HG03442 (cell line): ENCODE measurements at regions not wholly inside any gene's neighbourhood (a gene's known extent, or its start where the extent isn't known, plus 50 kb on each side); places are given as distances from the start of the nearest gene placed in this dataset.

ENCODE experiments used
- ATAC-seq: cut with Tn5 transposase; IDR thresholded peaks from one replicate; pipeline ENCODE4 v1.9.1; 2021; ENCODE audit warnings: mild to moderate bottlenecking, moderate library complexity; ENCODE audit not compliant: unreplicated experiment

DNA sequence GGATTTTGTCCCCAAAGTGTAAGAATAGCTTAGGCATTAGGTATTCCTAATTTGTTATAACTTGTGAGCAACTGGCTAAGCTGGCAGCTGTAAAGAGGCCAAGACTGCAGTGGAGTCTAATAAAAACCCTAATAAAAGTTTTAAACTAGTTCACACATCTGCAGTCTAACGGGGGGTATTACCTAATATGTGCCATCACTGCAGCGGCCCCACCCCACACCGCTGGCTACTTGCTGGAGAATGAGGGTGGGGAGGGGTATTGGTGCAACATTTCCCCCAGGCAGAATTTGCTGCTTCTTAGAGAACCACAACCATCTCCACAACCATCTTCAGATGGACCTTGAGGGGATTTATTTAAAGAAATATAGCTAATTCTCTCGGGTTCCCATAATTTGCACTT is 135.0 kb downstream of the ZC3H11B start:
- ATAC-seq, result no peak

DNA sequence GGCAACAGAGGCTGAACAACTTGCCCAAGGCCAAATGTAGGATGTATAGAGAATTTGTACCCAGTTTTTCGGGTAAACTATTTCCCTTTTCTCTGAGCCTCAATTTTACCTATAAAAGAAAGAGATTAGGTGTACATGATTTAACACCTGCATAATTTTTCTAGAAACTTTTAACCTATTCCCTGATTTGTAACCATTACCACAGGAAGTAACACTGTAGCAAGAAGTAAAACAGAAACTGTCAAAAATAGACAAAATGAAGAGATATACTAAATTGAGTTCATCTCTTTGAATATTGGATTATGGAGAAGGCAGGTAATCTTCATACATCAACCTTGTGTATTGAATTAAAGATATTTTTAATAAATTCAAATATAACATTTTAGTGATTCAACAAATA is 136.2 kb downstream of the ZC3H11B start:
- peak; percentile 29 for ATAC-seq

DNA sequence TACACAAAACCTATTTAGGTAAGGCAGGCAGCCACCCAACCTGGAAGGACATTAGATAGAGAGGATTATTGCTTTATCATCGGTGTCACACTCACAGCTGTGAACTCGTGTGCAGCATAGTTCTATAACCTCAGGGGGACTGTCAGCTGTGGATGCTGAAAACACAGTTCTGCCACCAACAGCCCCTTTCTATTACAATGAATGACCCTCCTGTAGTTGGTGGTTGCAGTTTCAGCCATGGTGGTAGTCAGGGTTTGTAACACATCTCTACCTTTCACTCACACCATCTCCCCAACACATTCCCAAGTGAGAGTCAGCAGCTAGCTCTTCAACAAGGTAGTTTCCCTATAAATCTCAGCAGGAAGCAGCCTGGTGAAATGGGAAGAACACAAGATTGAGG is 136.8 kb downstream of the ZC3H11B start:
- ATAC-seq, result peak; percentile 88

DNA sequence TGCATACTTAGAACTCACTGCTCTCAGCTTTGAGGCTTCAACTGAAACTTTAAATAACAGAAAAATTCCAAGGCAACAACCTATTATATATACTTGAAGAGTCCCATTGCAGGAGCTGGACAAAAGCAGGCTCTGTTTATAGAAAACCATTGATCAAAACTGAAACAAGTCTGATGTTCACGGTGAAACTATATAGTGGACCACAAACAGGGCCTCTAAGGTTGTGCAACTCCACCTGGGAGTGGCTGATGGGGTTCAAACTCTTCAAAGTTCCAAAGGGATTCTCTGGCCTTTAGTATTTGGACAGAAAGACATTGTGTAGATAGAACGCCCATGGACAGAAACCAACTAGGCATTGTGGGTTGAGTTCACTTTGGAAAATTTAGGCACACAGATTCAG is 140.3 kb downstream of the ZC3H11B start:
- ATAC-seq, result no peak

DNA sequence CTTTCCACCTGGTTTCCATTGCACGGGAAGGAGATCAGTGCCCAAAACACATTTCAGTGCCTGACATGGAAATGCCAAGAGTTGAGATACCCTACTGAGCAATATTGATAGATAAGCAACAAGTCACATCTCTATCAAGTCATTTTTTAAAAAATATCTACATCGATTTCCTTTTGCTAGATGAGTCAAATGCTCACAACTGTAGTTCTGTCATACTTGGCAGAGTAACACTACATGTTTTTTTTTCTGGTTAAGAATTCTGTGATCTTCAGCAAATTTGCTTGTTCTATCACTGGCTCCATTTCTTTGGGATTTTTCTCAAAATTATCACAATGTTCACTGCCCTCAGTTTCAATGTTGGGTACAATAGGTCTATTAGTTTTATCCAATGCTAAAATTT is 145.4 kb downstream of the ZC3H11B start:
- ATAC-seq, result no peak

- ATAC-seq, result no peak
These were observed 146.1 kb downstream of the ZC3H11B start for GRCh38 chr1:219466766-219467165.

DNA sequence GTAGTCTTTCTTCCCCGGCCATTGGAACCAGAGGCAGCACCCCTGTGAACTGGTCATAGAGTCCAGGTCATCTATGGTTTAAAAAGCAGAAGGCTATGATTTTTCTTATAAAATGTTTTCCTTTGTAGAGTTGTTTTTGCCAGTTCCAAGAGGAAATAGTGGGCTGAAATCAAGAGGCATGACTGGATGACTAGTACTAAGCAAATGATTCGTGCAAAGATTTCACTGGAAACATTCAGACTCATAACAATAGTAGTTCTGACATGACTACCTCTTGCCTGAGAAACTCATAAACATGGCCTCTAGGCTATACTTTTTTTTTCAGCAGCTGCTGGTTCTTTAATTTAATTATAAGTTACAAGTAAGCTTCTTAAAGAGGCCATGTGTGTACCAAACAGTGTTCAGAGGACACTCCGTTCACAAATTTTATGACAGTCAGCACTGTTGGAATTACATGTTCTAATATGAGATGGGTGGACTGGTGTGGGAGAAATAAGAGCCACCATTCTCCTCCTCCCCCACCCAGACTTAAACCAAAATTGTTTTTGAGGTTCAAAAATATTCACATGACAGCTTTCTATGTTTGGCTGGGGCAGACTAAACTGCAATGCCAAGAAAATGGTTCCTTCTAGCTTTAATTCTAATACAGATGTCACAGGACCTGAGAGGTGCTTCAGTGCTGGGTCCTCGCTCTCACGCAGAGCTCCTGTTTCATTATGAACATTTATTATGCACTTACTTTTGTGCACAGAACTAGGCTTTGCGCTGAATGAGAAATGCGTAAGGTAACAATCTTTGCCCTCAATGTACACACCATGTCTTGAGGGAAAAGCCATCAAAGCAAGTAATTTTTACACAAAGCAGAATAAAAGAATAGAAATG is 147.5 kb downstream of the ZC3H11B start:
- peak; percentile 61 for ATAC-seq

DNA sequence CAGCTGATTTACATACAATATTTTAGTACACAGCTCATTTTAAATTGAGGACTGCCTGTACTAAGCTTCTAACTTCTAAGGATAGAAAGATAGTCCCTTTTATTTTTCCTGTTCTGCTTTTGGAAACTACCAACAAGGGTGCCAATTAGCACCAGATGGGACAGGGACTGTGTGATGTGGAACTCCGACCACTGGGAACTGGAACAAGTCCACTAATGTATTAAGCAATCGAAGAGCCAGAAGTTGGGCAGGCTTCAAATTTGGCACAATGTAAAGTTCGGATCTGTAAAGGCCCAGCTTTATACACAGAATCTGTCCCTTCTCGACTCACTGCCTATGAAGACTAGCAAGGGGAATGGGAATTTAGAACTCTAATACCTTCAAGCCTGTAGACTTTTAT is 149.3 kb downstream of the ZC3H11B start:
- no peak for ATAC-seq

DNA sequence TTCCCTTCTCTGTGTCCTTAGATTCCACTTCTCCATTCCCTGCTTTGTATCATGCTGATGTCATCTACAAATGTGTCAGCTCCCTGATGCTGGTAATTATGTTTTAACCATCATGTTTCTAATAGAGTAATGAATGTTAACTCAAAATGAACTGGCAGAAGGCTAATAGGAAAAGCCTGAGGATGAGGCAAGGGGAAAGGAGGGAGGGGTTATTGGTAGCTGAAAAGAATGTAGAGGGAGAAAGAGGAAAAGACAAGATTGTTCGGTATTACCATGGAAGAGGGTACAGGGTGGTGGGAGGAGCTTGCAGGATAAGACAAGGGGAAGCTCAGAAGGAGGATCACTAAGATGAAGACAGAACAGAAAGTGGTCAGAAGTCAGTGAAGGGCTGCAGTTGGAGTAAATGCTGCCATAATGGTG is 150.9 kb downstream of the ZC3H11B start:
- no peak for ATAC-seq

DNA sequence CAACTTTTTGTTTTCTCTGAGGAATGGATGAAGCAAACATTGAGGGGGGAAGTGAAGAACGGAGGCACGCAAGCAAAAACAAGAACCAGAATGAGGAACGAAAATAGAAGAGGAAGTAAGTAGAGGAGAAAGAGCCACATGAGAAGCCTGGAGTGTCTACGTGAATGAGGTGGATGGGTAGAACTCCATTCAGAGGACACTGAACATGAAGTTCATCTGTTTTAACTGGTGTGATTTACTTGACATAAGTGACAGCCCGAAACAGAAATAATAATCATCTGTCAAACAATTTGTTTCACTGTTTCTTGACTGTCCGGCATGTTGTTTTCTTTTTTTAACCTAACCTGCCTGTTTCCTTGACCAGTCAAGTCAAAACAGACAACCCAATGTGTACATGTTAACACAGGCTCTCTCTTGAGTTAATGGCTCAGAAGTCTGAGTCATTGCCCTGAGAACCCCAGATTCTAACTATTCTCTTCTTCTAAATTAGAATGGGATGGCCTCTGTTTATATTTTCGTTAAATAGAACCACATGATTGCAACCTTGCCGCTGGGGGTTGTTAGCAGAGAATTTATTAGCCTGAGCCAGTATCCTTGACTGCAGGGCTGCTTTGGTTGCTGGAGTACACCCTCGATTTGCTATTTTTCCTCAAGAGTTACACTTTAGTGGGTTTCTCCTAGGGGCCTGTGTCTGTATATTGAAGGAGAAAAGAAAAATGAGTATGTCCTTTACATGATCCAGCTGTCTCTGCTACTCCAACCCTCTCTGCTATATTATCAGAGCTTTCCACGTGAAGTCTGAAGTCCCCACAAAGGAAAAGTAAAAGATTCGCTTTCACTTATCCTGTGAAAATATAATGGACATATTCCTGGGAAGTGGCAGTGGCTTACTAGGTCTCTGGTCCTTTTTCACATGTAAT is 151.7 kb downstream of the ZC3H11B start:
- peak; percentile 61 for ATAC-seq

DNA sequence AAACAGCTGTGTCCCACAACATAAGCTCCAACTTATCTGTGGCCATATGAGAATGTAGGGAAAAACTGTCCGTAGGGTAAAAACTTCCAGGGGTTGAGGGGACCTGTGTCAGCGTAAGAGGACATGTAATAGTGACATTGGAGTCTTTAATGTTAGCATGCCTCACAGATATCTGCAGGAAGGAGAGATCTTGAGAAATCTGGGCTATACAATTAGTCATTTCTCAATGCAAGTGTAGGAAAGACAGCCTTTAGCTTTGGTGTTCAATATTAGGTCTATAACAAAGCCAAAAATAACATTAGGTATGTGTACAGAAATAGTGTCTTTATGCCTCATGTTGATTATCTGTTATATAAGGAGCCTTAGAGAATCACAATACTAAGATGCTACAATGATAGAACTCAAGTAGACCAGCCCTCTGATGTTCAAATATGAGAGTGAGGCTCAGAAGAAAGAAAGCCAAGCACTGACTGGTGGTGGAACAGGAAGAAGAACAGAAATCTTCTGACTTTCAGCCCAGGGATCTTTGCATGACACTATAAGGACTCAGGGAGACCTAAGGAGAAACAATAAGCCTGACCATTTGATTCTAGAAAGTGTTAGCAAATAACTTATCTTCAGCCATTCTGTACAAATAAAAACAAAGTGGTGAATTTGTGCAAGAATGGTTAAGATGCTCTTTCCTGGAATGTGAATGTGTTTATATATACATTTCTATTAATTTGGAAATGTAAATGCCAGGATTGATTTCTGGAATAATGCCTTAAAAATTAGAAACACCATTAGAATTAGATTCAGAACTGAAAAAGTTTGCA is 152.6 kb downstream of the ZC3H11B start:
- ATAC-seq, result no peak

DNA sequence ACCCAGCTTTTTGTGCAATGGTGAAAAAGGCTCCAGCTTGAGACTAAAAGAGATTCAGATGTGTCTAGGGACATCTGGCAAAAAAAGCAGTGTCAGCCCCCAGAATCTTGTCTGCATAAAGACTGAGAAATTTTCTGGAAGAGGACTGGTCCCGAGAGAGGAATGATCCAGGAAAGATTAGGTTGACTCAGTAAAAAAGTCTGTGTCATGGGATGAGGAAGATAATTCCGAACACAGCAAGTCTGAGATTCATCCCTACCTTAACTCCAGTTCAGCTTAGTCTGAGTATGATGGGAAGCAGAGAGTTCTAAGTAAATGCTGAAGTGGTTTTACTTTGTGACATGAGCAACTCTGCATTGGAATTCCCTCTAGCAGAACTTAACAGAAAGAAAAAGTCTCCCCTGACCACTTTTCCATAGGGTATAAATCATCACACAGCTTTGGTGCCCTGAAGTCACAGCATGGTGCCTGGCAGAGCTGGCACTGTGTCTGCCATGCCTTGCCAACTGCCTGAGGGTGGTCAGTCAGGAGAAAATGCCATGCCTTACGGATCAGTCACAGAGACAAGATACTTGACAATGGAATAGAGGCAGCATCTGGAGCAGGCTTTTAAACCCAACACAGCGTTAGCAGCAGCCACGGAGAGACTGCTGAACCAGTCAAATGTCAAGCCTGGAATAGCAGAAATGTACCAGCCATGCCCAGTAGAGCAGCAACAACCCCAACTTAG is 153.4 kb downstream of the ZC3H11B start:
- no peak for ATAC-seq

GRCh38 chr1:219446288-219446687 is 166.6 kb downstream of the ZC3H11B start:
- no peak for ATAC-seq

DNA sequence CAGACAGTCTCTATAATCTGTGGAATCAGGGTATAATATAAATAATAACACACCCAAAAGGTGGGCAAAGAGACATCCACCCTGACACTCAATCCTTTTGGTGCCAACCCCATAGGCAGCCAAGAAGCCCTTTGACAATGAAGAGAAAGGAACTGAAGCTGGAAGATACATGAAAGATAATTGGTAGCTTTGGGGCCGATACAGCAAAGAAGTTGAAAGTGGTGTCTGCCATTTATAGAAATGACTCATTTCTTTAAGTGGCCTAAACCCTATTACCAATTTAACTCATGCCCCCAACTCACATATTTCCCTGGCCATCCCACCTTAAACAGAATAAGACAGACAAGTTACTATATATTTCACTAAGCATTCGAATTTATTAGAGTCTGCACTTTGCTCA is 167.0 kb downstream of the ZC3H11B start:
- no peak for ATAC-seq

DNA sequence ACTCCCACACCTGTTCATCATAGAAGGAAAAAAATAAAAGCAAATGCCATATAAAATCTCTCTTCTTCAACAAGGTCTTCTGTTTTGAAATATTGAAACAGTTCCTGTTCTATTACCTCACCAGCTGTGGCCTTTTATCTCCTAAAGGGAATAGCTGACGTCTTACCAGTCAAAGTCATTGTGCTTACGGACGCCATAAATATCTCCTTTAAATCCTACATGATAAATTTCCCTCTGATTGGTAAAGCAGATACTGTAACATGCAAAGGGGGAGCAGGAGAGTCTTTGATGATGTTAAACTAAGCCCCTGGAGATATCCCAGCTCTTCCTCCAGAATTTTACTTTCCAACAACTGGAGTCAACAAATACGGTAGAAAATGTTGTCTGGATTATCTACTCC is 168.4 kb downstream of the ZC3H11B start:
- no peak for ATAC-seq

DNA sequence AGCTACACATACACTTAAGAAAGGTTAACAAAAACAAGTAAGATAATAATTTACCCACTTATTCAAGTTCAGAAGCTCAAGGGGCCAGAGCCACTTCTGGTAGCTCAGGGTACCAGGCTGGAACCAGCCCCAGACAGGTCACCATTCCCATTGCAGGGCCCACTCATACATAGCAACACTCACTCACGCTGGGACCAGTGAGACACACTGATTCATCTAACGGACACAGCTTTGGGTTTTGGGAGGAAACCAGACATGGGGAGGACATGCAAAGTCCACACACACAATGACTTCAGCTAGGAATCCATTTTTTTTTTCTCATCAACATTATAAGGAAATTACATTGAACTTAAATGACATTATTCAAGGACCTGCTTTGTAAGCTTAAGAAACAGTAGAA is 169.1 kb downstream of the ZC3H11B start:
- ATAC-seq, result no peak

DNA sequence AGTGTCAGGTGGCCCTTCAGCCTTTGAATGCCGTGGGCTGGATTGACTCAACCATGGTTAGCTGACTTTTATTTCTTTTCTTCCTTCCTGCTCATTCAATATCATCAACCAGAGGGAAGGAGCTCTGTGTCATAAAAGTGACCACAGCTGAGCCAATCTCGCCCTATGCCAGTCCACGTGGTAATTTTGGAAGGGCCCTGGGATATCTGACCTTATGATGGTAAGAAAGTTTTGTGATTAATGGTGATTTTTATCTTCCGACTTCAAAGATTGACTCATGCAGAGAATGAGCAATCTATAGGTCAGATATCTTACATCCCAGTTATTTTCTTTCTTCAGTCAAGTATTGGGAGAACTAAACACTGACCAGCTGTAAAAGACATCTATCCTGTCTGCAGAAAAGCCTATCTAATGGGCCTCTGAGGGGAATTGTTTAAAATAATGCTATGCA is 170.3 kb downstream of the ZC3H11B start:
- no peak for ATAC-seq

GRCh38 chr1:219441884-219442283 is 171.0 kb downstream of the ZC3H11B start:
- no peak for ATAC-seq

- no peak for ATAC-seq
These were observed 173.5 kb downstream of the ZC3H11B start for GRCh38 chr1:219439376-219439775.

- ATAC-seq, result no peak
These were observed 174.5 kb downstream of the ZC3H11B start for GRCh38 chr1:219438386-219438785.
